Adrenal gland (tissue), 5 donors: ENCODE measurements at regions not wholly inside any gene's neighbourhood (a gene's known extent, or its start where the extent isn't known, plus 50 kb on each side); places are given as distances from the start of the nearest gene placed in this dataset.

Experiments
- POLR2A ChIP-seq, 2 donors: fragments of 450-650 bp; IDR thresholded peaks; one replicate each; pipeline ENCODE4 v1.6.1; 2017; ENCODE audit warnings: antibody characterized with exemption in 2 of 2, mild to moderate bottlenecking in 2 of 2, moderate library complexity in 1 of 2
- TF ChIP-seq, protein P1 (sequence below), 6 experiments: fragments of 450-650 bp in 4 of 6; fragments of 200-600 bp in 2 of 6; sonication (generic) in 1 of 6; IDR thresholded peaks; 1 replicate in 5 of 6; 2 replicates in 1 of 6; pipeline versions ENCODE4 v1.5.1 to v1.8.0; 2016 to 2021; ENCODE audit warnings: antibody characterized with exemption in 6 of 6, mild to moderate bottlenecking in 2 of 6, moderate library complexity in 1 of 6
- donor health status: DM: no; HTN: no; CAD: no.

DNA sequence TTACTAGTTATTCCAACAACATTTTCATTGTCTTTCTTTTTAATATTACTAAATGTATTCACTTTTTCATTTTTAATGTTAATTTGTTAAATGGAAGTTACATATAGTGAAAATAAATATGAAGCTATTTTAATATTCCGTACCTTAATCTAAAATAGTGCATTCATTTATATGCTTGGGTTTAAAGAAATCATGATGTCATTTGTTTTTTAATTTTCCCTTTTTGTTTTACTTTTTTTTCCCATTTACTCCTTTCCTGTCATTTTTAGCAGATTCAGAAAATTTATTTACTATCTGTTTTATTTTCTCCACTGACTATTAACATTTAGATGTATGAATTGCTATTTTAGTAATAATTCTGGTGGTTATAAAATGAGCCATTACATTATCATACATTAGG, 183.0 kb upstream of the CDH9 start:
- TF ChIP-seq, protein P1, sequence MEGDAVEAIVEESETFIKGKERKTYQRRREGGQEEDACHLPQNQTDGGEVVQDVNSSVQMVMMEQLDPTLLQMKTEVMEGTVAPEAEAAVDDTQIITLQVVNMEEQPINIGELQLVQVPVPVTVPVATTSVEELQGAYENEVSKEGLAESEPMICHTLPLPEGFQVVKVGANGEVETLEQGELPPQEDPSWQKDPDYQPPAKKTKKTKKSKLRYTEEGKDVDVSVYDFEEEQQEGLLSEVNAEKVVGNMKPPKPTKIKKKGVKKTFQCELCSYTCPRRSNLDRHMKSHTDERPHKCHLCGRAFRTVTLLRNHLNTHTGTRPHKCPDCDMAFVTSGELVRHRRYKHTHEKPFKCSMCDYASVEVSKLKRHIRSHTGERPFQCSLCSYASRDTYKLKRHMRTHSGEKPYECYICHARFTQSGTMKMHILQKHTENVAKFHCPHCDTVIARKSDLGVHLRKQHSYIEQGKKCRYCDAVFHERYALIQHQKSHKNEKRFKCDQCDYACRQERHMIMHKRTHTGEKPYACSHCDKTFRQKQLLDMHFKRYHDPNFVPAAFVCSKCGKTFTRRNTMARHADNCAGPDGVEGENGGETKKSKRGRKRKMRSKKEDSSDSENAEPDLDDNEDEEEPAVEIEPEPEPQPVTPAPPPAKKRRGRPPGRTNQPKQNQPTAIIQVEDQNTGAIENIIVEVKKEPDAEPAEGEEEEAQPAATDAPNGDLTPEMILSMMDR (IDR thresholded peaks at IDR 0.05), result no peak
- TF ChIP-seq POLR2A (IDR thresholded peaks at IDR 0.05), result no peak
